ENCODE measurements at regions not wholly inside any gene's neighbourhood (a gene's known extent, or its start where the extent isn't known, plus 50 kb on each side); places are given as distances from the start of the nearest gene placed in this dataset.

GRCh38 chr6:24064832-24065231 is 61.2 kb upstream of the NRSN1 start:
- Histone ChIP-seq H3K9me3 (ENCODE audit: severe bottlenecking) (no peaks in the 10 kb centered on the region), H3K36me3 (no peaks in the 10 kb centered on the region), H3K4me3 (ENCODE audit: low read depth, low read length) (no peak overlapping the region), H3K27ac (no peak overlapping the region), H3K27me3 (ENCODE audit: insufficient read depth, low read depth, severe bottlenecking) (no peaks in the 10 kb centered on the region)
- no peak for DNase-seq
- no peak for TF ChIP-seq CTCF (IDR thresholded peaks at IDR 0.05; ENCODE audit: low read depth, low read length)

GRCh38 chr6:24069526-24069925 is 56.5 kb upstream of the NRSN1 start:
- no peaks in the 10 kb centered on the region for H3K9me3 ChIP-seq (ENCODE audit: severe bottlenecking)
- DNase-seq, result no peak
- H3K36me3 ChIP-seq, result no peaks in the 10 kb centered on the region
- TF ChIP-seq CTCF (IDR thresholded peaks at IDR 0.05; ENCODE audit: low read depth, low read length), result no peak
- H3K4me3 ChIP-seq (ENCODE audit: low read depth, low read length), result no peak overlapping the region
- H3K27ac ChIP-seq, result no peak overlapping the region
- H3K27me3 ChIP-seq (ENCODE audit: insufficient read depth, low read depth, severe bottlenecking), result no peaks in the 10 kb centered on the region

GRCh38 chr6:24072038-24072746 is 53.8 kb upstream of the NRSN1 start:
- Histone ChIP-seq H3K27me3 (ENCODE audit: insufficient read depth, low read depth, severe bottlenecking) (no peaks in the 10 kb centered on the region), H3K27ac (no peak overlapping the region), H3K4me3 (ENCODE audit: low read depth, low read length) (no peak overlapping the region), H3K9me3 (ENCODE audit: severe bottlenecking) (peaks cover 4% of the 10 kb centered on the region), H3K36me3 (no peaks in the 10 kb centered on the region)
- no peak for TF ChIP-seq CTCF (IDR thresholded peaks at IDR 0.05; ENCODE audit: low read depth, low read length)
- DNase-seq, result no peak

DNA sequence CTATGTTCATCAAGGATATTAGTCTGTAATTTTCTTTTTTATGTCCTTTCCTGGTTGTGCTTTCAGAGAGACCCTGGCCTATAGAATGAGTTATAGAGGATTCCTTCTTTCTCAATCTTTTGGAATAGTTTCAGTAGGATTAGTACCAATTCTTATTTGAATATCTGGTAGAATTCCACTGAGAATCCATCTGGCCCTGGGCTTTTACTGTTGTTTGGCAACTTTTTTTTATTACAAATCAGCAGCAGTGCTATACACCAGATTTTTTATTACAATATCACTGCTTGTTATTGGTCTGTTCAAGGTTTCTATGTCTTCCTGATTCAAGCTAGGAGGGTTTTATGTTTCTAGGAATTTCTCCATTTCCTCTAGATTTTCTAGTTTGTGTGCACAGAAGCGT is 50.0 kb upstream of the NRSN1 start:
- DNase-seq, result no peak
- no peaks in the 10 kb centered on the region for H3K27me3 ChIP-seq (ENCODE audit: insufficient read depth, low read depth, severe bottlenecking)

More for the DNA sequence above, 50.0 kb upstream of the NRSN1 start:
- peaks cover 4% of the 10 kb centered on the region for H3K9me3 ChIP-seq (ENCODE audit: severe bottlenecking)
- TF ChIP-seq CTCF (IDR thresholded peaks at IDR 0.05; ENCODE audit: low read depth, low read length), result no peak
- H3K36me3 ChIP-seq, result no peaks in the 10 kb centered on the region
- no peak overlapping the region for H3K4me3 ChIP-seq (ENCODE audit: low read depth, low read length)
- no peak overlapping the region for H3K27ac ChIP-seq
